ENCODE measurements at regions not wholly inside any gene's neighbourhood (a gene's known extent, or its start where the extent isn't known, plus 50 kb on each side); places are given as distances from the start of the nearest gene placed in this dataset.

DNA sequence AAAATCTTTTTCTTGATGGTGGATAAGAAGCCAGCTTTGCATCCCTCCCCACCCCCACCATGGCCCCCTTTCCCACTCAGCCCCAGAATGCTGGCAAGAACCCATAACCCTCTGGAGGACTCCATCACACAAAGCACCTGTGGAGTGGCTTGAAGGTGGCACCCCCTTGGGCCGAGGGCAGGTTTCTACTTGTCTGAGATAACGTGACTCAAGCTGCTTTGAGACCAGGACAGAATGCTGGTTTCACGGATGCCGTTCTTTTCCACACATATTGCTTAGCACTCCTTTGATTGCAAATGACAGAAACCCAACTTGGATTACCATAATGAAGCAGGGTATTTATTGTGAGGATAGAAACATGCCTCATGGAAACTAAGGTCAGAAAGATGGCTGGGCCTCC, 82.2 kb downstream of the LACC1 start:
- no peak for TF ChIP-seq SIN3A (IDR thresholded peaks at IDR 0.05; ENCODE audit: low read depth, low read length)
- no peak for TF ChIP-seq BACH1 (IDR thresholded peaks at IDR 0.05; ENCODE audit: borderline replicate concordance)
- TF ChIP-seq, protein P1, sequence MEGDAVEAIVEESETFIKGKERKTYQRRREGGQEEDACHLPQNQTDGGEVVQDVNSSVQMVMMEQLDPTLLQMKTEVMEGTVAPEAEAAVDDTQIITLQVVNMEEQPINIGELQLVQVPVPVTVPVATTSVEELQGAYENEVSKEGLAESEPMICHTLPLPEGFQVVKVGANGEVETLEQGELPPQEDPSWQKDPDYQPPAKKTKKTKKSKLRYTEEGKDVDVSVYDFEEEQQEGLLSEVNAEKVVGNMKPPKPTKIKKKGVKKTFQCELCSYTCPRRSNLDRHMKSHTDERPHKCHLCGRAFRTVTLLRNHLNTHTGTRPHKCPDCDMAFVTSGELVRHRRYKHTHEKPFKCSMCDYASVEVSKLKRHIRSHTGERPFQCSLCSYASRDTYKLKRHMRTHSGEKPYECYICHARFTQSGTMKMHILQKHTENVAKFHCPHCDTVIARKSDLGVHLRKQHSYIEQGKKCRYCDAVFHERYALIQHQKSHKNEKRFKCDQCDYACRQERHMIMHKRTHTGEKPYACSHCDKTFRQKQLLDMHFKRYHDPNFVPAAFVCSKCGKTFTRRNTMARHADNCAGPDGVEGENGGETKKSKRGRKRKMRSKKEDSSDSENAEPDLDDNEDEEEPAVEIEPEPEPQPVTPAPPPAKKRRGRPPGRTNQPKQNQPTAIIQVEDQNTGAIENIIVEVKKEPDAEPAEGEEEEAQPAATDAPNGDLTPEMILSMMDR (IDR thresholded peaks at IDR 0.05 in 2 of 3, conservative IDR thresholded peaks at IDR 0.05 in 1 of 3; ENCODE audit: control insufficient read depth in 2 of 3, extremely low read depth in 1 of 3, insufficient read depth in 1 of 3, low read depth in 3 of 3, low read length in 3 of 3) = no peak
- no peak for TF ChIP-seq HCFC1 (IDR thresholded peaks at IDR 0.05; ENCODE audit: low read length)
- no peak for TF ChIP-seq EP300 (IDR thresholded peaks at IDR 0.05; ENCODE audit: borderline replicate concordance in 1 of 2, control insufficient read depth in 1 of 2, low read depth in 2 of 2, low read length in 2 of 2)
- TF ChIP-seq MYB (IDR thresholded peaks at IDR 0.05; ENCODE audit: borderline replicate concordance, low read depth, low read length) = no peak
- no peak for TF ChIP-seq SMC3 (IDR thresholded peaks at IDR 0.05; ENCODE audit: borderline replicate concordance, low read length)
- TF ChIP-seq EZH2 (IDR thresholded peaks at IDR 0.05; ENCODE audit: borderline replicate concordance, control insufficient read depth, low read depth, low read length) = no peak
- no peak for TF ChIP-seq POLR2A (IDR thresholded peaks at IDR 0.05; ENCODE audit: low read depth, low read length)
- TF ChIP-seq REST (IDR thresholded peaks at IDR 0.05; ENCODE audit: low read depth, low read length) = no peak
- TF ChIP-seq TAF1 (IDR thresholded peaks at IDR 0.05; ENCODE audit: borderline replicate concordance, low read depth, low read length) = no peak

All from GM12878 (cell line).